GM19397 (cell line): ENCODE measurements at regions not wholly inside any gene's neighbourhood (a gene's known extent, or its start where the extent isn't known, plus 50 kb on each side); places are given as distances from the start of the nearest gene placed in this dataset.

ENCODE experiments used
- ATAC-seq: cut with Tn5 transposase; IDR thresholded peaks from one replicate; pipeline ENCODE4 v1.9.1; 2021; ENCODE audit warnings: mild to moderate bottlenecking, moderate library complexity; ENCODE audit not compliant: unreplicated experiment

GRCh38 chr21:27206368-27206982, 239.6 kb upstream of the ADAMTS5 start:
- ATAC-seq = no peak

- no peak for ATAC-seq
Observed at GRCh38 chr21:27202301-27202700, 235.4 kb upstream of the ADAMTS5 start.

GRCh38 chr21:27201197-27201596, 234.3 kb upstream of the ADAMTS5 start:
- ATAC-seq = no peak

- ATAC-seq = no peak
Observed at GRCh38 chr21:27196651-27197050, 229.8 kb upstream of the ADAMTS5 start.

- no peak for ATAC-seq
Observed at GRCh38 chr21:27192281-27192949, 225.5 kb upstream of the ADAMTS5 start.

- ATAC-seq = no peak
Observed at GRCh38 chr21:27190601-27191000, 223.7 kb upstream of the ADAMTS5 start.

- no peak for ATAC-seq
Observed at GRCh38 chr21:27189870-27190269, 223.0 kb upstream of the ADAMTS5 start.

- ATAC-seq = no peak
Observed at GRCh38 chr21:27173053-27173452, 206.2 kb upstream of the ADAMTS5 start.

- no peak for ATAC-seq
Observed at GRCh38 chr21:27171707-27172106, 204.8 kb upstream of the ADAMTS5 start.

- no peak for ATAC-seq
Observed at GRCh38 chr21:27168084-27168483, 201.2 kb upstream of the ADAMTS5 start.

GRCh38 chr21:27164208-27165177, 197.6 kb upstream of the ADAMTS5 start:
- no peak for ATAC-seq

- no peak for ATAC-seq
Observed at GRCh38 chr21:27158967-27159366, 192.1 kb upstream of the ADAMTS5 start.

- ATAC-seq = no peak
Observed at GRCh38 chr21:27157097-27157496, 190.2 kb upstream of the ADAMTS5 start.

GRCh38 chr21:27156666-27157065, 189.8 kb upstream of the ADAMTS5 start:
- ATAC-seq = no peak

- no peak for ATAC-seq
Observed at GRCh38 chr21:27155130-27155500, 188.2 kb upstream of the ADAMTS5 start.

GRCh38 chr21:27154451-27155129, 187.7 kb upstream of the ADAMTS5 start:
- ATAC-seq = no peak

GRCh38 chr21:27152996-27153395, 186.1 kb upstream of the ADAMTS5 start:
- no peak for ATAC-seq

- ATAC-seq = no peak
Observed at GRCh38 chr21:27149034-27149433, 182.1 kb upstream of the ADAMTS5 start.

GRCh38 chr21:27146268-27146667, 179.4 kb upstream of the ADAMTS5 start:
- no peak for ATAC-seq

- no peak for ATAC-seq
Observed at GRCh38 chr21:27145134-27145798, 178.4 kb upstream of the ADAMTS5 start.

- no peak for ATAC-seq
Observed at GRCh38 chr21:27143476-27143875, 176.6 kb upstream of the ADAMTS5 start.
